ENCODE measurements at regions not wholly inside any gene's neighbourhood (a gene's known extent, or its start where the extent isn't known, plus 50 kb on each side); places are given as distances from the start of the nearest gene placed in this dataset.

DNA sequence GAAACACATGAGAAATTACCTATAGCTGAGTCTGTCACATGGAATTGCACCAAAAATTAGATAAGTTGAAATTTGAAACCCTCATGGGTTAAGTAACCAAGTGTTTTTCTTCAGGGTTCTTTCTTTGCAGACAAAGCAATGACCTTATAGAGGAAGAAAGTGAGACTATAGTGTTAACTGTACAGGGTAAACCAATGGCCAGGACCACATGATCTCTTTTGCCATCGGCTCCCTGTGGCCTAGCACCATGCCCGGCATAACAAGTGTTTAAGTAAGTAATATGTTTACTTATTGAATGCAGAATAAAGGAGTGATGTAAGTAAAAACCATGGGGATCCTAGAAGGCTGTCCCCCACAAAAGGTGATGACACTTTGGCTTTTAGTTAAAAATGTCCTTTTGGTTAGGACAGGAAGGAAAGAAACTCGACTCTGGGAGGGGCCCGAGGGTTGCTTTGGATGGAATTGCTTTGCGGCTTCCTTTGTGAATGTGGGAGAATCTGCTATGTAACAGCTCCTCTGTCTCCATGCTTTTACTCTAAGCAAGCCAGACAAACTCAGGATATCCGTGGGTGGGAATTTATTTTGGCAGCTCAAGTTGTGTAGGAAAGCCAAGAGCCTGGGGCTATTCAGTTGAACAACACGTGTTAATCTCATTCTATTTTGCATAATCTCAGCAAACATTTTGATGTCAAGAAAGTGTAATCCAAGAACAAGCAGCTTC lies 454.7 kb downstream of the INSC start:
- H3K27me3 ChIP-seq (ENCODE audit: control insufficient read depth in 2 of 2, insufficient read depth in 2 of 2, low read length in 2 of 2) = no peaks in the 10 kb centered on the region
- no peaks in the 10 kb centered on the region for H3K9me3 ChIP-seq (ENCODE audit: control insufficient read depth in 2 of 2, low read length in 2 of 2)
- no peak overlapping the region for H3K4me3 ChIP-seq (ENCODE audit: low read length in 2 of 2)
- no peaks in the 10 kb centered on the region for H3K4me1 ChIP-seq (ENCODE audit: control insufficient read depth in 2 of 2, insufficient read depth in 2 of 2, low read length in 2 of 2)
- H3K27ac ChIP-seq (ENCODE audit: low read depth in 2 of 2, low read length in 2 of 2) = no peak overlapping the region
- no peaks in the 10 kb centered on the region for H3K36me3 ChIP-seq (ENCODE audit: control insufficient read depth in 2 of 2, insufficient read depth in 2 of 2, low read length in 2 of 2)
- no peak overlapping the region for H3K9ac ChIP-seq (ENCODE audit: low read depth in 1 of 2, low read length in 2 of 2)

- Histone ChIP-seq H3K27me3 (ENCODE audit: control insufficient read depth in 2 of 2, insufficient read depth in 2 of 2, low read length in 2 of 2) (no peaks in the 10 kb centered on the region), H3K4me1 (ENCODE audit: control insufficient read depth in 2 of 2, insufficient read depth in 2 of 2, low read length in 2 of 2) (no peaks in the 10 kb centered on the region), H3K27ac (ENCODE audit: low read depth in 2 of 2, low read length in 2 of 2) (no peak overlapping the region), H3K36me3 (ENCODE audit: control insufficient read depth in 2 of 2, insufficient read depth in 2 of 2, low read length in 2 of 2) (no peaks in the 10 kb centered on the region), H3K9ac (ENCODE audit: low read depth in 1 of 2, low read length in 2 of 2) (no peak overlapping the region), H3K9me3 (ENCODE audit: control insufficient read depth in 2 of 2, low read length in 2 of 2) (no peaks in the 10 kb centered on the region), H3K4me3 (ENCODE audit: low read length in 2 of 2) (no peak overlapping the region)
Observed at GRCh38 chr11:15575409-15575808, 460.7 kb downstream of the INSC start.

DNA sequence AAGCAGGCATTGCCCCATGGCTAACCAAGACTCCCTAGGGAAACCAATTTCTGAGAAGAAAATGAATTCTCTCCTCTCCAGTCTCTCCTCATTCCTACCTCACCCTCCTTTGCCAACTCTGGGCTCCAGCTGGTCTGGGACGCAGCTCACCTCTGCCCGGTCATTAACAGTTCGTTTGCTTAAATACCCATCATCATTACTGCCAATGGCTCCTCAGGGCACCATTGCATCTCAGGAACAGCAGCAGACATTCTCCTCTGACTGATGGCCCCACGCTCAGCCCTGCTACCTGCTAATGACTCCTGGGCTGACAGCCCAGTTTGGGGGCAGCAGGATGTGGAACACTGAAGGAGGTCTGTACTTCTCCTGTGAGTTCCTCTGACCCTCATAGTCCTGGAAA lies 462.0 kb downstream of the INSC start:
- Histone ChIP-seq H3K27me3 (ENCODE audit: control insufficient read depth in 2 of 2, insufficient read depth in 2 of 2, low read length in 2 of 2) (no peaks in the 10 kb centered on the region), H3K4me3 (ENCODE audit: low read length in 2 of 2) (no peak overlapping the region), H3K9ac (ENCODE audit: low read depth in 1 of 2, low read length in 2 of 2) (no peak overlapping the region), H3K36me3 (ENCODE audit: control insufficient read depth in 2 of 2, insufficient read depth in 2 of 2, low read length in 2 of 2) (no peaks in the 10 kb centered on the region), H3K27ac (ENCODE audit: low read depth in 2 of 2, low read length in 2 of 2) (no peak overlapping the region), H3K9me3 (ENCODE audit: control insufficient read depth in 2 of 2, low read length in 2 of 2) (no peaks in the 10 kb centered on the region), H3K4me1 (ENCODE audit: control insufficient read depth in 2 of 2, insufficient read depth in 2 of 2, low read length in 2 of 2) (no peaks in the 10 kb centered on the region)

DNA sequence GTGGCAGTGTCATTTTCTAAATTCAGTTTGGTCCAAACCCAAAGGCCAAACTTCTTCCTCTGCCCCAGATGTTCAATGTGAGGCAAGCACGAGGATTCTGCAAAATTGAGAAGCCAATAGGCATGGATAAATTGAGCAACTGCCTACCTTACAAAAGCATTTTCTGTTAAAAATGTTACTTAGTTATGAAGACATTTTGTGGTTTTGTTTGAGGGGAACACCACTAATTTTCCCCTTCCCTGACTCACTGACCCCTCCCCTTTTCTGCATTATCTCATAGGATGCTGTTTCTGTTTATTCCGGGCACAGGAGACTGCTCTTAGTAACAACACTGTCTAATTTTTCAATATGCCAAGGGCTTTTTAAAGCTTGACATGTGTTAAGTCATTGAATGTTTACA lies 462.8 kb downstream of the INSC start:
- H3K4me3 ChIP-seq (ENCODE audit: low read length in 2 of 2) = no peak overlapping the region
- no peaks in the 10 kb centered on the region for H3K4me1 ChIP-seq (ENCODE audit: control insufficient read depth in 2 of 2, insufficient read depth in 2 of 2, low read length in 2 of 2)
- no peaks in the 10 kb centered on the region for H3K36me3 ChIP-seq (ENCODE audit: control insufficient read depth in 2 of 2, insufficient read depth in 2 of 2, low read length in 2 of 2)
- H3K9me3 ChIP-seq (ENCODE audit: control insufficient read depth in 2 of 2, low read length in 2 of 2) = no peaks in the 10 kb centered on the region
- no peak overlapping the region for H3K9ac ChIP-seq (ENCODE audit: low read depth in 1 of 2, low read length in 2 of 2)
- H3K27me3 ChIP-seq (ENCODE audit: control insufficient read depth in 2 of 2, insufficient read depth in 2 of 2, low read length in 2 of 2) = no peaks in the 10 kb centered on the region
- H3K27ac ChIP-seq (ENCODE audit: low read depth in 2 of 2, low read length in 2 of 2) = no peak overlapping the region

DNA sequence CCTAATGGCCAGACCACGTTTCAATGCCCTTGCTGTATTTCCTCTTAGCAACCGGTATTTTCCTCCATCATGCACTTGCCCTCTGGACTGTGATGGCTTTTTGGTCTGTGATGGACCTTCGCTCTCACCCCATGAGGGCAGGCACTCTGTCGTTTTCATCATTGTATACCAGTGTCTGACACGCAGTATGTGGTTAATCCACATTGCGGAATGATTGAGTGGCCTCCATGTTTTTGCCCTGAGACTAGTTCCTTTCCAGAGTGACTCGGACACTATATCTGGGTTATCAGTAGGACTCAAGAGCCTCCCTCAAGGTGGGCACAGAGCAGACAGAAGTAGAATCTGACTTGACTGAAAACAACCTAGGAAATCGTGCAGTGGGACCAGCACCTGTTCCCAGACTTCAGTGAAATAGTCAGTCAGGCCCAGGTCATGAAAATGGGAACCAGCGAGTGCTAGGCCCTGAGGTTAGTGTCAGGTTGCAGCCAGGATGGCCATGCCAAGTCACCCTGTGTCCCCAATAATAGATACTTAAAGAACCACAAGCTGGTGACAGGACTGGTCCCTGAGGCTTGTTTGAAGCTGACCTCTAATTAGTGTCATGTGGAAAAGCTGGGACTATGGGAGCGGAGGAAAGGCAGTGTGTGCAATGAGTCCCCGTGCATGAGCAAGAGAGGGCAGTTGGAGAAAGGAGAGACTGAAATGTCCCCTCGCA lies 464.7 kb downstream of the INSC start:
- Histone ChIP-seq H3K36me3 (ENCODE audit: control insufficient read depth in 2 of 2, insufficient read depth in 2 of 2, low read length in 2 of 2) (no peaks in the 10 kb centered on the region), H3K4me3 (ENCODE audit: low read length in 2 of 2) (no peak overlapping the region), H3K4me1 (ENCODE audit: control insufficient read depth in 2 of 2, insufficient read depth in 2 of 2, low read length in 2 of 2) (no peaks in the 10 kb centered on the region), H3K9me3 (ENCODE audit: control insufficient read depth in 2 of 2, low read length in 2 of 2) (no peaks in the 10 kb centered on the region), H3K27me3 (ENCODE audit: control insufficient read depth in 2 of 2, insufficient read depth in 2 of 2, low read length in 2 of 2) (no peaks in the 10 kb centered on the region), H3K9ac (ENCODE audit: low read depth in 1 of 2, low read length in 2 of 2) (no peak overlapping the region), H3K27ac (ENCODE audit: low read depth in 2 of 2, low read length in 2 of 2) (no peak overlapping the region)

DNA sequence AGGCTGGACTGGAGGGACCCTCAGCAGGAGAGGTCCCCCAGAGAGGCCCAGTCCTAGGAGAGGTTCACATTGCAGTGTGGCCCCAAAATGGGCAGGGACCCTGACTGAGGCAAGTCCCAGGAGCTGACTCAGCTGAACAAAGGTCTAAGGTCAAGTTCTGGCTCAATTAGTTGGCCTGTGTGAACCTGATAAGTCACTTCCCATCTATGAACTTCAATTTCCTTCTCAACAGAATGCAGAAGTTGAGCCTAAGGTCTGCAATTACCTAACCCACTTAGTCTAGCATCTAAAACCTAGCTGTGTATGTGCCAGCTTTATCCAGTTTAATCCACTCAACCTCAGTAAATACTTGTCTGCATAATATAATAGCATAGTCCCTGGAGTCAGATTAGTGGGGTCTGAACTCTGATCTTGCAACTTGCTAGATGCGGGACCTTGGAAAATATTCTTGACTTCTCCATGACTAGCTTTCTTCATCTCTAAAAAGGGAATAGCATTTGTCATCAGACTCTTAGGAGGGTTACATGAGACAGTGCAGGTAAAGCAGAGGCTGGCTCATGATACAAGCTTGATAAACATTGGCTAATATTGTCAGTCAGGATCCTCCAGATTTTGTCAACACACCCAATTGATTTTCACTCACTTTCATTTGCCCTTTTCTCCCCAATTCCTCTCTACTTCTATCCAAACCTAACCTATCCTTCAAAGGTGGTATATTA lies 465.5 kb downstream of the INSC start:
- Histone ChIP-seq H3K27me3 (ENCODE audit: control insufficient read depth in 2 of 2, insufficient read depth in 2 of 2, low read length in 2 of 2) (no peaks in the 10 kb centered on the region), H3K9ac (ENCODE audit: low read depth in 1 of 2, low read length in 2 of 2) (no peak overlapping the region), H3K36me3 (ENCODE audit: control insufficient read depth in 2 of 2, insufficient read depth in 2 of 2, low read length in 2 of 2) (no peaks in the 10 kb centered on the region), H3K4me3 (ENCODE audit: low read length in 2 of 2) (no peak overlapping the region), H3K27ac (ENCODE audit: low read depth in 2 of 2, low read length in 2 of 2) (no peak overlapping the region), H3K9me3 (ENCODE audit: control insufficient read depth in 2 of 2, low read length in 2 of 2) (no peaks in the 10 kb centered on the region), H3K4me1 (ENCODE audit: control insufficient read depth in 2 of 2, insufficient read depth in 2 of 2, low read length in 2 of 2) (no peaks in the 10 kb centered on the region)

DNA sequence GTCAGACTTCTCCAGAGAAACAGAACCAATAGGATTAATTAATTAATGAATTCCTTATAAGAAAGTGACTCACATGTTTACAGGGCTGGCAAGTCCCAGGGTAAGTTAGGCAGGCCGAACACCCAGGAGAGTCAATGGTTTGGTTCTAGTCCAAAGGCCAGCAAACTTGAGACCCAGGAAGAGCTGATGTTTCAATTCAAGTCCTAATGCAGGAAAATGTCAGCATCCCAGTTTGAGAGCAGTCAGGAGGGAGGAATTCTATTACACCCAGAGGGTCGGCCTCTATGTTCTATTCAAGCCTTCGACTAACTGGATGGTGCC lies 466.0 kb downstream of the INSC start:
- Histone ChIP-seq H3K27me3 (ENCODE audit: control insufficient read depth in 2 of 2, insufficient read depth in 2 of 2, low read length in 2 of 2) (no peaks in the 10 kb centered on the region), H3K9ac (ENCODE audit: low read depth in 1 of 2, low read length in 2 of 2) (no peak overlapping the region), H3K9me3 (ENCODE audit: control insufficient read depth in 2 of 2, low read length in 2 of 2) (no peaks in the 10 kb centered on the region), H3K27ac (ENCODE audit: low read depth in 2 of 2, low read length in 2 of 2) (no peak overlapping the region), H3K4me1 (ENCODE audit: control insufficient read depth in 2 of 2, insufficient read depth in 2 of 2, low read length in 2 of 2) (no peaks in the 10 kb centered on the region), H3K36me3 (ENCODE audit: control insufficient read depth in 2 of 2, insufficient read depth in 2 of 2, low read length in 2 of 2) (no peaks in the 10 kb centered on the region), H3K4me3 (ENCODE audit: low read length in 2 of 2) (no peak overlapping the region)

DNA sequence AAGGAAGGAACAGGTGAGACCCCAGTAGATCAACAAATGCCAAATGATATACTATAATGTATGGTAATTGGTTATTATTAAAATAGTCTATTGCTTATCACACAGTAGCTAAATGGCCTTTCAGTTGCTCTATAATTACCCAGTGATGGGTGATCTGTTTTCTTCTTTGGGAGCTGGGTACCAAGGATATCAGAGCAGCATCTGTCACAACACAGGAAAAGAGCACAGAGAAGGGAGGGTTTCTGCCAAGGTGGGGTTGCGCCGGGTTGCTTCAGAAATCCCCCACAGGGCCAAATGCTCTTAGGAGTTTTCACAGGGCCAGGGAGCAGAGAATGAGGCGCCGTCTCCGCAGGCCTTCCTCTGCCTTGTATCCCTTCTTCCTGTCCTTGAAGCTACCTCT lies 469.4 kb downstream of the INSC start:
- Histone ChIP-seq H3K27me3 (ENCODE audit: control insufficient read depth in 2 of 2, insufficient read depth in 2 of 2, low read length in 2 of 2) (no peaks in the 10 kb centered on the region), H3K4me1 (ENCODE audit: control insufficient read depth in 2 of 2, insufficient read depth in 2 of 2, low read length in 2 of 2) (no peaks in the 10 kb centered on the region), H3K4me3 (ENCODE audit: low read length in 2 of 2) (no peak overlapping the region), H3K9me3 (ENCODE audit: control insufficient read depth in 2 of 2, low read length in 2 of 2) (no peaks in the 10 kb centered on the region), H3K27ac (ENCODE audit: low read depth in 2 of 2, low read length in 2 of 2) (no peak overlapping the region), H3K36me3 (ENCODE audit: control insufficient read depth in 2 of 2, insufficient read depth in 2 of 2, low read length in 2 of 2) (no peaks in the 10 kb centered on the region), H3K9ac (ENCODE audit: low read depth in 1 of 2, low read length in 2 of 2) (no peak overlapping the region)

- Histone ChIP-seq H3K9ac (ENCODE audit: low read depth in 1 of 2, low read length in 2 of 2) (no peak overlapping the region), H3K27ac (ENCODE audit: low read depth in 2 of 2, low read length in 2 of 2) (no peak overlapping the region), H3K4me3 (ENCODE audit: low read length in 2 of 2) (no peak overlapping the region), H3K27me3 (ENCODE audit: control insufficient read depth in 2 of 2, insufficient read depth in 2 of 2, low read length in 2 of 2) (no peaks in the 10 kb centered on the region), H3K36me3 (ENCODE audit: control insufficient read depth in 2 of 2, insufficient read depth in 2 of 2, low read length in 2 of 2) (no peaks in the 10 kb centered on the region), H3K9me3 (ENCODE audit: control insufficient read depth in 2 of 2, low read length in 2 of 2) (no peaks in the 10 kb centered on the region), H3K4me1 (ENCODE audit: control insufficient read depth in 2 of 2, insufficient read depth in 2 of 2, low read length in 2 of 2) (no peaks in the 10 kb centered on the region)
Observed at GRCh38 chr11:15585602-15586331, 471.0 kb downstream of the INSC start.
